ENCODE measurements at regions not wholly inside any gene's neighbourhood (a gene's known extent, or its start where the extent isn't known, plus 50 kb on each side); places are given as distances from the start of the nearest gene placed in this dataset.

- no peak for DNase-seq (ENCODE audit: low read depth)
- TF ChIP-seq MYC (IDR thresholded peaks at IDR 0.05; ENCODE audit: low read depth, low read length) (no peak), POLR2A (IDR thresholded peaks at IDR 0.05; ENCODE audit: extremely low read depth, insufficient read length) (no peak), MAX (IDR thresholded peaks at IDR 0.05; ENCODE audit: low read depth, low read length) (no peak)
- TF ChIP-seq, protein P1, sequence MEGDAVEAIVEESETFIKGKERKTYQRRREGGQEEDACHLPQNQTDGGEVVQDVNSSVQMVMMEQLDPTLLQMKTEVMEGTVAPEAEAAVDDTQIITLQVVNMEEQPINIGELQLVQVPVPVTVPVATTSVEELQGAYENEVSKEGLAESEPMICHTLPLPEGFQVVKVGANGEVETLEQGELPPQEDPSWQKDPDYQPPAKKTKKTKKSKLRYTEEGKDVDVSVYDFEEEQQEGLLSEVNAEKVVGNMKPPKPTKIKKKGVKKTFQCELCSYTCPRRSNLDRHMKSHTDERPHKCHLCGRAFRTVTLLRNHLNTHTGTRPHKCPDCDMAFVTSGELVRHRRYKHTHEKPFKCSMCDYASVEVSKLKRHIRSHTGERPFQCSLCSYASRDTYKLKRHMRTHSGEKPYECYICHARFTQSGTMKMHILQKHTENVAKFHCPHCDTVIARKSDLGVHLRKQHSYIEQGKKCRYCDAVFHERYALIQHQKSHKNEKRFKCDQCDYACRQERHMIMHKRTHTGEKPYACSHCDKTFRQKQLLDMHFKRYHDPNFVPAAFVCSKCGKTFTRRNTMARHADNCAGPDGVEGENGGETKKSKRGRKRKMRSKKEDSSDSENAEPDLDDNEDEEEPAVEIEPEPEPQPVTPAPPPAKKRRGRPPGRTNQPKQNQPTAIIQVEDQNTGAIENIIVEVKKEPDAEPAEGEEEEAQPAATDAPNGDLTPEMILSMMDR (IDR thresholded peaks at IDR 0.05; ENCODE audit: low read depth, low read length), result no peak
- H3K4me3 ChIP-seq (ENCODE audit: low read depth, low read length), result no peak overlapping the region
Observed at GRCh38 chr22:27303718-27304117, 497.8 kb downstream of the MN1 start.

- H3K4me3 ChIP-seq (ENCODE audit: low read depth, low read length), result no peak overlapping the region
- TF ChIP-seq POLR2A (IDR thresholded peaks at IDR 0.05; ENCODE audit: extremely low read depth, insufficient read length) (no peak), MAX (IDR thresholded peaks at IDR 0.05; ENCODE audit: low read depth, low read length) (no peak), MYC (IDR thresholded peaks at IDR 0.05; ENCODE audit: low read depth, low read length) (no peak)
- TF ChIP-seq, protein P1 (IDR thresholded peaks at IDR 0.05; ENCODE audit: low read depth, low read length), result no peak
- DNase-seq (ENCODE audit: low read depth), result no peak
Observed at GRCh38 chr22:27306771-27307170, 494.8 kb downstream of the MN1 start.

- H3K4me3 ChIP-seq (ENCODE audit: low read depth, low read length), result no peak overlapping the region
- DNase-seq (ENCODE audit: low read depth), result no peak
- TF ChIP-seq, protein P1 (IDR thresholded peaks at IDR 0.05; ENCODE audit: low read depth, low read length), result no peak
- TF ChIP-seq POLR2A (IDR thresholded peaks at IDR 0.05; ENCODE audit: extremely low read depth, insufficient read length) (no peak), MAX (IDR thresholded peaks at IDR 0.05; ENCODE audit: low read depth, low read length) (no peak), MYC (IDR thresholded peaks at IDR 0.05; ENCODE audit: low read depth, low read length) (no peak)
Observed at GRCh38 chr22:27307545-27308247, 493.9 kb downstream of the MN1 start.

DNA sequence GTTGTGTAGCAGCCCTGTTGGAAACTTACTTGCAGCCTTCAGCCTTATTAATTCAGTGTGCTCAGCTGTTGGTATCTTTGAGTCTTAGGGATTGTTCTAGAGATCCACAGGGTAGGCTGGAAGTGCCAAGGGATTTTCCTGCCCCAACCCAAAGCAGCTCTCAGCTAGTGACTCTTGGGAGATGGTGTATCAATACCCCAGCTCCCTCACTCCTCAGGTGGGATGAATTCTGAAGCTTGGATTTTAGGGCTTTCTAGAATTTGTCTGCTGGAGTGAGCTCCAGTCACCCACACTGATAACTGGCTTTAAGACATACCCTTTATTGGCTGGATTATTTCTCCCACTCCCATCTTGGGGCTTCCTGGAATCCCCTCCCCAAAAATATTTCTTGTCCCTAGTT lies 493.0 kb downstream of the MN1 start:
- TF ChIP-seq MYC (IDR thresholded peaks at IDR 0.05; ENCODE audit: low read depth, low read length) (no peak), POLR2A (IDR thresholded peaks at IDR 0.05; ENCODE audit: extremely low read depth, insufficient read length) (no peak), MAX (IDR thresholded peaks at IDR 0.05; ENCODE audit: low read depth, low read length) (no peak)
- TF ChIP-seq, protein P1 (IDR thresholded peaks at IDR 0.05; ENCODE audit: low read depth, low read length), result no peak
- H3K4me3 ChIP-seq (ENCODE audit: low read depth, low read length), result no peak overlapping the region
- no peak for DNase-seq (ENCODE audit: low read depth)

DNA sequence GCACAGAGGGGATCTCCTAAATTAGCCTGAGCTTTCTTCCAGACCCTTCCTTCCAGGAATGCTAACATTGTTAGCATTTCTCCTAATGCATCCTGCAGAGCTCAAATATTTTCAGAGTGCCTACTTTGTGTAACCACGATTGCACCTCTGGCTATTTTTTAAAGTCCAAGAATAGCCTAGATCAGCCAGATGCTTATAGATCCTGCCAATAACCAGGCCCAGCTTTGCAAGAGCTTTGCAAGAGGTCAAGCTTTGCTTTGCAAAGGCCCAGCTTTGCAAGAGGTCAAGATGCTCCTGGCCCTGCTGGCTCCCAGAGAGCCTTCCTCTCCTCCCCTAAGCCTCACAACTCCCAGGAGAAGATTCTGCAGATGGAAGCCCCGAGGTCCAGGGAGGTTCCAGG lies 491.9 kb downstream of the MN1 start:
- no peak for DNase-seq (ENCODE audit: low read depth)
- no peak for TF ChIP-seq MYC (IDR thresholded peaks at IDR 0.05; ENCODE audit: low read depth, low read length)
- TF ChIP-seq, protein P1 (IDR thresholded peaks at IDR 0.05; ENCODE audit: low read depth, low read length), result no peak
- no peak for TF ChIP-seq MAX (IDR thresholded peaks at IDR 0.05; ENCODE audit: low read depth, low read length)
- TF ChIP-seq POLR2A (IDR thresholded peaks at IDR 0.05; ENCODE audit: extremely low read depth, insufficient read length), result no peak
- H3K4me3 ChIP-seq (ENCODE audit: low read depth, low read length), result no peak overlapping the region

Data from NB4 (cell line).